ENCODE measurements at regions not wholly inside any gene's neighbourhood (a gene's known extent, or its start where the extent isn't known, plus 50 kb on each side); places are given as distances from the start of the nearest gene placed in this dataset.

- TF ChIP-seq NFRKB (IDR thresholded peaks at IDR 0.05) (no peak), SP1 (IDR thresholded peaks at IDR 0.05) (no peak), L3MBTL2 (conservative IDR thresholded peaks at IDR 0.05) (no peak)
- DNase-seq (ENCODE audit: extremely low spot score) = no peak
- ChIA-PET POLR2A (no interaction called here), CTCF (no interaction called here)
Observed at GRCh38 chr15:38070778-38071177, 136.3 kb downstream of the TMCO5A start.

GRCh38 chr15:38071211-38071972 is 137.0 kb downstream of the TMCO5A start:
- TF ChIP-seq CTBP1 (IDR thresholded peaks at IDR 0.05; ENCODE audit: borderline replicate concordance) = no peak
- TF ChIP-seq SP1 (IDR thresholded peaks at IDR 0.05) = no peak
- TF ChIP-seq ARNT (IDR thresholded peaks at IDR 0.05) = no peak
- TF ChIP-seq FOXA1 (IDR thresholded peaks at IDR 0.05) = no peak
- TF ChIP-seq FOXM1 (IDR thresholded peaks at IDR 0.05; ENCODE audit: borderline replicate concordance) = no peak
- TF ChIP-seq FOXK2 (IDR thresholded peaks at IDR 0.05) = no peak
- TF ChIP-seq ELF4 (IDR thresholded peaks at IDR 0.05) = no peak
- TF ChIP-seq HDGF (IDR thresholded peaks at IDR 0.05; ENCODE audit: borderline replicate concordance) = no peak
- TF ChIP-seq BHLHE40 (IDR thresholded peaks at IDR 0.05; ENCODE audit: borderline replicate concordance) = no peak
- no peak for TF ChIP-seq PKNOX1 (IDR thresholded peaks at IDR 0.05)
- TF ChIP-seq L3MBTL2 (conservative IDR thresholded peaks at IDR 0.05) = no peak
- TF ChIP-seq SUZ12 (IDR thresholded peaks at IDR 0.05) = no peak
- no peak for TF ChIP-seq NFRKB (IDR thresholded peaks at IDR 0.05)
- ChIA-PET POLR2A (interaction anchor here (0.9 kb wide), 1 partner anchor 17 kb away, joined by 4 read pairs; no protein-coding TSS in a partner anchor), CTCF (no interaction called here)
- no peak for DNase-seq (ENCODE audit: extremely low spot score)

- ChIA-PET CTCF (no interaction called here), POLR2A (interaction anchor here (0.9 to 1.1 kb wide), 6 partner anchors 9 to 182 kb away, joined by 3 to 6 read pairs (median 4); partner anchors contain the start of gene SPRED1)
- no peak for TF ChIP-seq HDGF (IDR thresholded peaks at IDR 0.05; ENCODE audit: borderline replicate concordance)
- TF ChIP-seq FOXA1 (IDR thresholded peaks at IDR 0.05) = no peak
- TF ChIP-seq CTBP1 (IDR thresholded peaks at IDR 0.05; ENCODE audit: borderline replicate concordance) = no peak
- TF ChIP-seq LEF1 (IDR thresholded peaks at IDR 0.05; ENCODE audit: borderline replicate concordance) = no peak
- no peak for TF ChIP-seq SP1 (IDR thresholded peaks at IDR 0.05)
- no peak for DNase-seq (ENCODE audit: extremely low spot score)
Observed at GRCh38 chr15:38072007-38072347, 137.5 kb downstream of the TMCO5A start.

GRCh38 chr15:38072348-38073177 is 138.1 kb downstream of the TMCO5A start:
- ChIA-PET CTCF (no interaction called here), POLR2A (interaction anchor here (0.9 to 1.1 kb wide), 6 partner anchors 9 to 181 kb away, joined by 3 to 6 read pairs (median 4); partner anchors contain the start of gene SPRED1)
- TF ChIP-seq SP1 (IDR thresholded peaks at IDR 0.05) (no peak), ELF4 (IDR thresholded peaks at IDR 0.05) (no peak), HDGF (IDR thresholded peaks at IDR 0.05; ENCODE audit: borderline replicate concordance) (no peak), FOXM1 (IDR thresholded peaks at IDR 0.05; ENCODE audit: borderline replicate concordance) (no peak), L3MBTL2 (conservative IDR thresholded peaks at IDR 0.05) (no peak), ARNT (IDR thresholded peaks at IDR 0.05) (no peak), ZNF384 (IDR thresholded peaks at IDR 0.05) (no peak), SUZ12 (IDR thresholded peaks at IDR 0.05) (no peak), TARDBP (IDR thresholded peaks at IDR 0.05) (no peak), FOXK2 (IDR thresholded peaks at IDR 0.05) (no peak), LEF1 (IDR thresholded peaks at IDR 0.05; ENCODE audit: borderline replicate concordance) (no peak), PKNOX1 (IDR thresholded peaks at IDR 0.05) (no peak), NFRKB (IDR thresholded peaks at IDR 0.05) (no peak), BHLHE40 (IDR thresholded peaks at IDR 0.05; ENCODE audit: borderline replicate concordance) (no peak), FOXA1 (IDR thresholded peaks at IDR 0.05) (no peak)
- peak; percentile 27 for DNase-seq (ENCODE audit: extremely low spot score)

GRCh38 chr15:38073178-38073946 is 138.9 kb downstream of the TMCO5A start:
- TF ChIP-seq SUZ12 (IDR thresholded peaks at IDR 0.05) (no peak), BHLHE40 (IDR thresholded peaks at IDR 0.05; ENCODE audit: borderline replicate concordance) (no peak), HDGF (IDR thresholded peaks at IDR 0.05; ENCODE audit: borderline replicate concordance) (no peak), CTBP1 (IDR thresholded peaks at IDR 0.05; ENCODE audit: borderline replicate concordance) (no peak), L3MBTL2 (conservative IDR thresholded peaks at IDR 0.05) (no peak), ZNF384 (IDR thresholded peaks at IDR 0.05) (no peak), FOXK2 (IDR thresholded peaks at IDR 0.05) (no peak), ELF4 (IDR thresholded peaks at IDR 0.05) (no peak), TARDBP (IDR thresholded peaks at IDR 0.05) (no peak), LEF1 (IDR thresholded peaks at IDR 0.05; ENCODE audit: borderline replicate concordance) (no peak), SP1 (IDR thresholded peaks at IDR 0.05) (no peak), PKNOX1 (IDR thresholded peaks at IDR 0.05) (no peak)
- CTCF ChIA-PET = interaction anchor here (0.5 to 1.0 kb wide), 2 partner anchors 78 to 642 kb away, joined by 3 to 4 read pairs; no protein-coding TSS in a partner anchor
- POLR2A ChIA-PET = interaction anchor here (0.6 to 1.1 kb wide), 5 partner anchors 25 to 396 kb away, joined by 3 to 4 read pairs (median 3); partner anchors contain the start of gene SPRED1
- no peak for DNase-seq (ENCODE audit: extremely low spot score)

Data from HEK293T (cell line).